Dendritic cell treated with granulocyte-macrophage colony-stimulating factor and Interleukin-4, amounts not matched to agents 40 ng/mL and 50 ng/mL, for 4 days (primary cell): ENCODE measurements at regions not wholly inside any gene's neighbourhood (a gene's known extent, or its start where the extent isn't known, plus 50 kb on each side); places are given as distances from the start of the nearest gene placed in this dataset.
"Not testable (repeated sequence)": the region's sequence is repeated elsewhere in the genome, so short reads cannot be mapped to it uniquely, and the experiment has no call there.

Experiments used
- H3K27ac Mint-ChIP-seq: one replicate; pipeline ENCODE4 v1.8.0; 2022; ENCODE audit warnings: mild to moderate bottlenecking, mixed read lengths
- H3K27me3 Mint-ChIP-seq: one replicate; pipeline ENCODE4 v1.8.0; 2022; ENCODE audit warnings: mild to moderate bottlenecking, mixed read lengths
- H3K36me3 Mint-ChIP-seq: one replicate; pipeline ENCODE4 v1.8.0; 2022; ENCODE audit warnings: low read depth, mixed read lengths
- H3K4me1 Mint-ChIP-seq: one replicate; pipeline ENCODE4 v1.8.0; 2022; ENCODE audit warnings: low read depth, mixed read lengths
- H3K4me3 Mint-ChIP-seq: one replicate; pipeline ENCODE4 v1.8.0; 2022; ENCODE audit warnings: mild to moderate bottlenecking, moderate library complexity, mixed read lengths
- H3K9me3 Mint-ChIP-seq: one replicate; pipeline ENCODE4 v1.8.0; 2022; ENCODE audit warnings: mixed read lengths
- intact Hi-C: fragments of 100-400 bp; cut with micrococcal nuclease; formaldehyde crosslinking; loops from one replicate; pipeline ENCODE4 v1.15.0; 2022

- H3K36me3 Mint-ChIP-seq, result no peaks in the 10 kb centered on the region
- no peaks in the 10 kb centered on the region for H3K27me3 Mint-ChIP-seq
- no peak overlapping the region for H3K27ac Mint-ChIP-seq
- intact Hi-C loops, result no loop called here
- H3K4me3 Mint-ChIP-seq, result no peak overlapping the region
- no peaks in the 10 kb centered on the region for H3K4me1 Mint-ChIP-seq
- no peaks in the 10 kb centered on the region for H3K9me3 Mint-ChIP-seq
Observed at GRCh38 chr9:32069169-32069813, 315.2 kb upstream of the ACO1 start.

GRCh38 chr9:32069969-32070368 is 314.5 kb upstream of the ACO1 start:
- Mint-ChIP-seq H3K36me3 (no peaks in the 10 kb centered on the region), H3K9me3 (no peaks in the 10 kb centered on the region), H3K4me1 (no peaks in the 10 kb centered on the region), H3K4me3 (no peak overlapping the region), H3K27ac (no peak overlapping the region), H3K27me3 (no peaks in the 10 kb centered on the region)
- intact Hi-C loops, result no loop called here

GRCh38 chr9:32072570-32072969 is 311.9 kb upstream of the ACO1 start:
- Mint-ChIP-seq H3K36me3 (no peaks in the 10 kb centered on the region), H3K4me3 (no peak overlapping the region), H3K9me3 (no peaks in the 10 kb centered on the region), H3K27ac (no peak overlapping the region), H3K4me1 (no peaks in the 10 kb centered on the region), H3K27me3 (no peaks in the 10 kb centered on the region)
- intact Hi-C loops, result no loop called here

- Mint-ChIP-seq H3K4me3 (no peak overlapping the region), H3K9me3 (peaks cover 15% of the 10 kb centered on the region), H3K36me3 (no peaks in the 10 kb centered on the region), H3K27me3 (no peaks in the 10 kb centered on the region), H3K27ac (no peak overlapping the region), H3K4me1 (no peaks in the 10 kb centered on the region)
- intact Hi-C loops, result no loop called here
Observed at GRCh38 chr9:32092031-32092430, 292.4 kb upstream of the ACO1 start.

GRCh38 chr9:32117291-32117690 is 267.2 kb upstream of the ACO1 start:
- intact Hi-C loops, result no loop called here
- Mint-ChIP-seq H3K4me3 (no peak overlapping the region), H3K4me1 (no peaks in the 10 kb centered on the region), H3K9me3 (no peaks in the 10 kb centered on the region), H3K27ac (no peak overlapping the region), H3K36me3 (no peaks in the 10 kb centered on the region), H3K27me3 (no peaks in the 10 kb centered on the region)

GRCh38 chr9:32128546-32128945 is 255.9 kb upstream of the ACO1 start:
- no peaks in the 10 kb centered on the region for H3K4me1 Mint-ChIP-seq
- intact Hi-C loops, result no loop called here
- no peak overlapping the region for H3K4me3 Mint-ChIP-seq
- peaks cover 16% of the 10 kb centered on the region for H3K9me3 Mint-ChIP-seq
- H3K36me3 Mint-ChIP-seq, result no peaks in the 10 kb centered on the region
- H3K27me3 Mint-ChIP-seq, result no peaks in the 10 kb centered on the region
- H3K27ac Mint-ChIP-seq, result no peak overlapping the region

- H3K9me3 Mint-ChIP-seq, result peaks cover 24% of the 10 kb centered on the region
- H3K27me3 Mint-ChIP-seq, H3K36me3 Mint-ChIP-seq, H3K27ac Mint-ChIP-seq, H3K4me1 Mint-ChIP-seq, intact Hi-C loops, H3K4me3 Mint-ChIP-seq: not testable (repeated sequence)
Observed at GRCh38 chr9:32130709-32131108, 253.7 kb upstream of the ACO1 start.

GRCh38 chr9:32136700-32137339 is 247.6 kb upstream of the ACO1 start:
- H3K36me3 Mint-ChIP-seq, result no peaks in the 10 kb centered on the region
- intact Hi-C loops, result no loop called here
- H3K4me3 Mint-ChIP-seq, result no peak overlapping the region
- H3K27me3 Mint-ChIP-seq, result peaks cover 2% of the 10 kb centered on the region
- peaks cover 7% of the 10 kb centered on the region for H3K9me3 Mint-ChIP-seq
- no peak overlapping the region for H3K27ac Mint-ChIP-seq
- H3K4me1 Mint-ChIP-seq, result no peaks in the 10 kb centered on the region

- Mint-ChIP-seq H3K27ac (no peak overlapping the region), H3K4me3 (no peak overlapping the region), H3K27me3 (peaks cover 2% of the 10 kb centered on the region), H3K9me3 (no peaks in the 10 kb centered on the region), H3K4me1 (no peaks in the 10 kb centered on the region), H3K36me3 (no peaks in the 10 kb centered on the region)
- intact Hi-C loops, result no loop called here
Observed at GRCh38 chr9:32142074-32142473, 242.4 kb upstream of the ACO1 start.

GRCh38 chr9:32148553-32148952 is 235.9 kb upstream of the ACO1 start:
- intact Hi-C loops, result loop anchor here (5.0 kb wide), 1 partner anchor 204 kb away; no protein-coding TSS in a partner anchor
- not testable (repeated sequence) for H3K4me3 Mint-ChIP-seq, H3K4me1 Mint-ChIP-seq, H3K9me3 Mint-ChIP-seq, H3K36me3 Mint-ChIP-seq, H3K27ac Mint-ChIP-seq, H3K27me3 Mint-ChIP-seq

- no peak overlapping the region for H3K27ac Mint-ChIP-seq
- intact Hi-C loops, result no loop called here
- H3K4me3 Mint-ChIP-seq, result no peak overlapping the region
- H3K4me1 Mint-ChIP-seq, result no peaks in the 10 kb centered on the region
- H3K9me3 Mint-ChIP-seq, result no peaks in the 10 kb centered on the region
- no peaks in the 10 kb centered on the region for H3K27me3 Mint-ChIP-seq
- H3K36me3 Mint-ChIP-seq, result no peaks in the 10 kb centered on the region
Observed at GRCh38 chr9:32161209-32161608, 223.2 kb upstream of the ACO1 start.

GRCh38 chr9:32161720-32162119 is 222.7 kb upstream of the ACO1 start:
- no peaks in the 10 kb centered on the region for H3K36me3 Mint-ChIP-seq
- H3K27me3 Mint-ChIP-seq, result no peaks in the 10 kb centered on the region
- H3K27ac Mint-ChIP-seq, result no peak overlapping the region
- no peaks in the 10 kb centered on the region for H3K4me1 Mint-ChIP-seq
- no peak overlapping the region for H3K4me3 Mint-ChIP-seq
- no peaks in the 10 kb centered on the region for H3K9me3 Mint-ChIP-seq
- intact Hi-C loops, result no loop called here

GRCh38 chr9:32166316-32166715 is 218.1 kb upstream of the ACO1 start:
- H3K9me3 Mint-ChIP-seq, H3K27me3 Mint-ChIP-seq, intact Hi-C loops: not testable (repeated sequence)

GRCh38 chr9:32171339-32171738 is 213.1 kb upstream of the ACO1 start:
- H3K27ac Mint-ChIP-seq, result no peak overlapping the region
- peaks cover 9% of the 10 kb centered on the region for H3K9me3 Mint-ChIP-seq
- H3K4me1 Mint-ChIP-seq, result no peaks in the 10 kb centered on the region
- H3K36me3 Mint-ChIP-seq, result no peaks in the 10 kb centered on the region
- no peak overlapping the region for H3K4me3 Mint-ChIP-seq
- intact Hi-C loops, result no loop called here
- H3K27me3 Mint-ChIP-seq, result no peaks in the 10 kb centered on the region

More at GRCh38 chr9:32166316-32166715, 218.1 kb upstream of the ACO1 start:
- H3K4me3 Mint-ChIP-seq, H3K27ac Mint-ChIP-seq, H3K4me1 Mint-ChIP-seq, H3K36me3 Mint-ChIP-seq: not testable (repeated sequence)

GRCh38 chr9:32172256-32172655 is 212.2 kb upstream of the ACO1 start:
- Mint-ChIP-seq H3K36me3 (no peaks in the 10 kb centered on the region), H3K27me3 (no peaks in the 10 kb centered on the region), H3K27ac (no peak overlapping the region), H3K4me1 (no peaks in the 10 kb centered on the region), H3K9me3 (peaks cover 9% of the 10 kb centered on the region), H3K4me3 (no peak overlapping the region)
- intact Hi-C loops, result no loop called here
